Neural progenitor cell (in vitro differentiated cells): ENCODE measurements at regions not wholly inside any gene's neighbourhood (a gene's known extent, or its start where the extent isn't known, plus 50 kb on each side); places are given as distances from the start of the nearest gene placed in this dataset.
A peak's percentile ranks its signal among the peaks of the same experiment; 100 is the strongest.

Experiments
- DNase-seq: peaks from one replicate; pipeline ENCODE4 v3.0.0-alpha.2; 2016; ENCODE audit warnings: low spot score
- H2AFZ ChIP-seq: fragments of 200-600 bp; sonication (generic); replicated peaks from 2 replicates; pipeline ENCODE4 v1.6.1; 2016; ENCODE audit warnings: antibody characterized with exemption
- H3F3A ChIP-seq: fragments of 200-600 bp; sonication (generic); 2 replicates; pipeline ENCODE4 v1.6.1; 2016; ENCODE audit warnings: antibody characterized with exemption, low read depth
- H3K27ac ChIP-seq: fragments of 200-600 bp; sonication (generic); 2 replicates; pipeline ENCODE4 v1.5.1; 2016; ENCODE audit warnings: mild to moderate bottlenecking
- H3K27me3 ChIP-seq: fragments of 200-600 bp; sonication (generic); 2 replicates; pipeline ENCODE4 v1.6.1; 2016; ENCODE audit warnings: mild to moderate bottlenecking, moderate library complexity
- H3K36me3 ChIP-seq: fragments of 200-600 bp; sonication (generic); 2 replicates; pipeline ENCODE4 v1.5.1; 2016
- H3K4me1 ChIP-seq: fragments of 200-600 bp; sonication (generic); 2 replicates; pipeline ENCODE4 v1.6.1; 2016; ENCODE audit warnings: mixed run types
- H3K4me2 ChIP-seq: fragments of 200-600 bp; sonication (generic); 2 replicates; pipeline ENCODE4 v1.6.1; 2016
- H3K4me3 ChIP-seq: fragments of 200-600 bp; sonication (generic); 2 replicates; pipeline ENCODE4 v1.5.1; 2016
- H3K79me2 ChIP-seq: fragments of 200-600 bp; sonication (generic); 2 replicates; pipeline ENCODE4 v1.6.1; 2016; ENCODE audit warnings: low read depth
- H3K9ac ChIP-seq: fragments of 200-600 bp; sonication (generic); 2 replicates; pipeline ENCODE4 v1.6.1; 2016
- H3K9me3 ChIP-seq: fragments of 200-600 bp; sonication (generic); 2 replicates; pipeline ENCODE4 v1.5.1; 2016; ENCODE audit warnings: low read depth
- H4K20me1 ChIP-seq: fragments of 200-600 bp; sonication (generic); 2 replicates; pipeline ENCODE4 v1.6.1; 2016; ENCODE audit warnings: low read depth
- H3K27ac Mint-ChIP-seq: 3 replicates; pipeline ENCODE4 v1.8.0; 2021; ENCODE audit warnings: mixed read lengths
- H3K27me3 Mint-ChIP-seq: 2 replicates; pipeline ENCODE4 v1.8.0; 2022; ENCODE audit warnings: low read depth, mild to moderate bottlenecking, inconsistent platforms, moderate library complexity, mixed read lengths; ENCODE audit not compliant: insufficient read depth
- H3K36me3 Mint-ChIP-seq: 3 replicates; pipeline ENCODE4 v1.8.0; 2021; ENCODE audit warnings: mixed read lengths
- H3K4me1 Mint-ChIP-seq: 3 replicates; pipeline ENCODE4 v1.8.0; 2021; ENCODE audit warnings: mixed read lengths
- H3K4me3 Mint-ChIP-seq: 3 replicates; pipeline ENCODE4 v1.8.0; 2021; ENCODE audit warnings: mild to moderate bottlenecking, moderate library complexity, mixed read lengths
- H3K9me3 Mint-ChIP-seq: 3 replicates; pipeline ENCODE4 v1.8.0; 2020; ENCODE audit warnings: mixed read lengths
- EZH2 ChIP-seq: fragments of 200-600 bp; sonication (generic); IDR thresholded peaks from 2 replicates; pipeline ENCODE4 v1.6.1; 2017; ENCODE audit warnings: antibody characterized with exemption, mild to moderate bottlenecking, moderate library complexity
- EZH2phosphoT487 ChIP-seq: fragments of 200-600 bp; sonication (generic); IDR thresholded peaks from 2 replicates; pipeline ENCODE4 v1.6.1; 2017; ENCODE audit warnings: antibody characterized with exemption
- TF ChIP-seq, protein P1 (sequence below): fragments of 200-600 bp; sonication (generic); IDR thresholded peaks from 2 replicates; pipeline ENCODE4 v1.5.1; 2017; ENCODE audit warnings: antibody characterized with exemption, mild to moderate bottlenecking

DNA sequence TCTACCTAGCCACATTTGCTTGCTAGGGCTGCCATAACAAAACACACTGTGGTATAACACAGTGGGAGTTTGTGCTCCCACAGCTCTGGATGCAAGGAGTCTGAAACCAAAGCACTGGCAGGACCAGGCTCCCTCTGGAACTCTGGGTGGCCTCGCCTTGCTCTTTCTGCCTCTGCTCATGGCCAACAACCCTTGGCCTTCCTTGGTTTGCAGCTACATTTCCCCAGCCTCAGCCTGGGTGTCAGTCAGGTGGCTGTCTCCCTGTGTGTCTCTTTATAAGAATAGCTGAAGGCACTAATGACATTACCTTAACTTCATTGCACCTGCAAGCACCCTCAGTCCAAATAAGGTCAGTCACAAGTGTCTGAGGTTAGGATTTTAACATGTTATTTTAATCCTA is 101.0 kb upstream of the IRX2 start:
- Histone ChIP-seq H3K79me2 (no peaks in the 10 kb centered on the region), H3K36me3 (no peaks in the 10 kb centered on the region), H3K4me3 (no peak overlapping the region), H3K27me3 (no peaks in the 10 kb centered on the region), H3F3A (no peaks in the 10 kb centered on the region), H3K27ac (no peak overlapping the region), H3K9me3 (no peaks in the 10 kb centered on the region), H2AFZ (no peak overlapping the region), H3K4me2 (no peak overlapping the region), H4K20me1 (no peaks in the 10 kb centered on the region), H3K4me1 (no peaks in the 10 kb centered on the region), H3K9ac (no peak overlapping the region)
- Mint-ChIP-seq H3K36me3 (no peaks in the 10 kb centered on the region), H3K4me3 (no peak overlapping the region), H3K27me3 (no peaks in the 10 kb centered on the region), H3K27ac (no peak overlapping the region), H3K4me1 (peaks cover under 1% of the 10 kb centered on the region), H3K9me3 (peaks cover 5% of the 10 kb centered on the region)
- TF ChIP-seq EZH2 (no peak), EZH2phosphoT487 (no peak)
- TF ChIP-seq, protein P1, sequence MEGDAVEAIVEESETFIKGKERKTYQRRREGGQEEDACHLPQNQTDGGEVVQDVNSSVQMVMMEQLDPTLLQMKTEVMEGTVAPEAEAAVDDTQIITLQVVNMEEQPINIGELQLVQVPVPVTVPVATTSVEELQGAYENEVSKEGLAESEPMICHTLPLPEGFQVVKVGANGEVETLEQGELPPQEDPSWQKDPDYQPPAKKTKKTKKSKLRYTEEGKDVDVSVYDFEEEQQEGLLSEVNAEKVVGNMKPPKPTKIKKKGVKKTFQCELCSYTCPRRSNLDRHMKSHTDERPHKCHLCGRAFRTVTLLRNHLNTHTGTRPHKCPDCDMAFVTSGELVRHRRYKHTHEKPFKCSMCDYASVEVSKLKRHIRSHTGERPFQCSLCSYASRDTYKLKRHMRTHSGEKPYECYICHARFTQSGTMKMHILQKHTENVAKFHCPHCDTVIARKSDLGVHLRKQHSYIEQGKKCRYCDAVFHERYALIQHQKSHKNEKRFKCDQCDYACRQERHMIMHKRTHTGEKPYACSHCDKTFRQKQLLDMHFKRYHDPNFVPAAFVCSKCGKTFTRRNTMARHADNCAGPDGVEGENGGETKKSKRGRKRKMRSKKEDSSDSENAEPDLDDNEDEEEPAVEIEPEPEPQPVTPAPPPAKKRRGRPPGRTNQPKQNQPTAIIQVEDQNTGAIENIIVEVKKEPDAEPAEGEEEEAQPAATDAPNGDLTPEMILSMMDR, result no peak
- DNase-seq, result no peak

DNA sequence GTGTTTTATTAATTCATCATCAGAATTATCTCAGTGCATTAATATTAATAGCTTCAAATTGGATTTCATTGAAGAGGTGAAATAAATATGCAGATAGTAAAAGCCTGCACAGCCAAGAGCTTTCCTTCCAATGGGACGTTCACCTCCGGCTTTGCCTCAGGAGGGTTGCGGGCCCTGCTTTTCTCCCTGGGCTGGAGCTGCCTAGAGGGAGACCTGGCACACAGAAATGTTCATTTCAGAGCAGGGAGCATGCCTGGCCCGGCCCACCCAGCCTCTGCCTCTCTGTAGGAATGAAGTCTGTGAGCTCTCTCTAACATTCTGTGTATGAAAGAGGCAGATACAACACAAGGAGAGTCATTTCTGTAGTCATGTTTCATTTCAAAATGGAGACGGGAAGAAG is 100.4 kb upstream of the IRX2 start:
- Histone ChIP-seq H3K4me3 (no peak overlapping the region), H3K27ac (no peak overlapping the region), H4K20me1 (no peaks in the 10 kb centered on the region), H3K9ac (no peak overlapping the region), H3F3A (no peaks in the 10 kb centered on the region), H2AFZ (no peak overlapping the region), H3K27me3 (no peaks in the 10 kb centered on the region), H3K4me2 (no peak overlapping the region), H3K79me2 (no peaks in the 10 kb centered on the region), H3K9me3 (no peaks in the 10 kb centered on the region), H3K36me3 (no peaks in the 10 kb centered on the region), H3K4me1 (no peaks in the 10 kb centered on the region)
- Mint-ChIP-seq H3K27me3 (no peaks in the 10 kb centered on the region), H3K27ac (no peak overlapping the region), H3K4me3 (no peak overlapping the region), H3K4me1 (no peaks in the 10 kb centered on the region), H3K9me3 (peaks cover 5% of the 10 kb centered on the region), H3K36me3 (no peaks in the 10 kb centered on the region)
- DNase-seq, result no peak
- TF ChIP-seq, protein P1, result no peak

DNA sequence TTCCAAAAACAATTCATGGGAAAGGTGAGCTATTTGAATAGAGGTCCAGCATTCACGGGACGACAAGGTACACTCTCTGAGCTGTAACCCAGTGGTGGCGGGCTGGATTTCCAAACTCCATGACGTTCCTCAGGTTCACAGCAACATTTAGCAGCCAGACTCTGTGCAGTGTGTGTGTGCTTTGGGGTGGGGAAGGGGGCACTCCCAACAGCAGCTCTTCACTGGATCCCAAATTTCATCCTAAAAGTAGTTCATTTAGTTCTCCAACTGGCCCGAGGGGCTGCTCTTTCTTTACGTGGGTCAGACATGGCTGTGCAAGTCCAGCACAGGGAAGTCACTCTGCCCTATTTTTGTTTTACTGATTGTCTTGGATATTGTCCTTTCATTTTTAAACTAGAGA is 98.0 kb upstream of the IRX2 start:
- no peaks in the 10 kb centered on the region for H3K27me3 Mint-ChIP-seq
- Histone ChIP-seq H3K4me1 (no peaks in the 10 kb centered on the region), H3K4me2 (no peak overlapping the region), H3K36me3 (no peaks in the 10 kb centered on the region), H4K20me1 (no peaks in the 10 kb centered on the region), H3K27ac (no peak overlapping the region), H2AFZ (no peak overlapping the region), H3F3A (no peaks in the 10 kb centered on the region), H3K4me3 (no peak overlapping the region), H3K9ac (no peak overlapping the region), H3K79me2 (no peaks in the 10 kb centered on the region), H3K9me3 (no peaks in the 10 kb centered on the region), H3K27me3 (no peaks in the 10 kb centered on the region)
- no peak for DNase-seq
- no peak overlapping the region for H3K27ac Mint-ChIP-seq
- H3K4me1 Mint-ChIP-seq, result no peaks in the 10 kb centered on the region
- no peak overlapping the region for H3K4me3 Mint-ChIP-seq
- H3K36me3 Mint-ChIP-seq, result no peaks in the 10 kb centered on the region
- peaks cover 3% of the 10 kb centered on the region for H3K9me3 Mint-ChIP-seq
- TF ChIP-seq EZH2phosphoT487 (no peak), EZH2 (no peak)
- TF ChIP-seq, protein P1, result no peak

DNA sequence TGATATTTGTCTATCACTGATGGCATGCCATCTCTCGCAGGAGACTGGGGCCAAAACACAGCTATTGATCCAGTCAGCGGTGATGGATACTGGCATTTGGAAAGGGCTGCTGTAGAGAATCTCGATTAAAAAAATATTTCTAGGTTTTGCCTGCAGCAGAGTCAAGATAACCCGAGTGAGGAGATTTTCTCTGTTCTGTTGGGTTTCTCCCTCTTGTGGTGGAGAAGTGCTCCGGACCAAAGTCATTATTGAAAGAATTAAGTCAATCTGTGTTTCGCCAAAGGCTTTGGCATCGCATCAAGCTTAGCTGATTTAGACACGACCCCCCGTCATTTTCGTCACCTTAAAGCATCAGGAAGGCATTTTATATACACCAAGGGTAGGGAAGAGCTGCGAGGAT is 97.1 kb upstream of the IRX2 start:
- peaks cover 3% of the 10 kb centered on the region for H3K9me3 Mint-ChIP-seq
- H3K4me2 ChIP-seq, result no peak overlapping the region
- DNase-seq, result peak; percentile 35
- H3K79me2 ChIP-seq, result no peaks in the 10 kb centered on the region
- no peaks in the 10 kb centered on the region for H3K36me3 Mint-ChIP-seq
- H3K4me1 ChIP-seq, result no peaks in the 10 kb centered on the region
- H3K36me3 ChIP-seq, result no peaks in the 10 kb centered on the region
- no peaks in the 10 kb centered on the region for H3K9me3 ChIP-seq
- no peak overlapping the region for H3K9ac ChIP-seq
- H3K4me3 ChIP-seq, result no peak overlapping the region
- H4K20me1 ChIP-seq, result no peaks in the 10 kb centered on the region
- no peaks in the 10 kb centered on the region for H3K27me3 Mint-ChIP-seq
- no peak for TF ChIP-seq EZH2
- TF ChIP-seq, protein P1, result peak; percentile 43
- no peak overlapping the region for H3K27ac ChIP-seq
- no peak overlapping the region for H3K27ac Mint-ChIP-seq
- no peak overlapping the region for H2AFZ ChIP-seq
- no peaks in the 10 kb centered on the region for H3F3A ChIP-seq
- H3K4me3 Mint-ChIP-seq, result no peak overlapping the region
- no peaks in the 10 kb centered on the region for H3K27me3 ChIP-seq
- no peaks in the 10 kb centered on the region for H3K4me1 Mint-ChIP-seq
